ENCODE measurements at regions not wholly inside any gene's neighbourhood (a gene's known extent, or its start where the extent isn't known, plus 50 kb on each side); places are given as distances from the start of the nearest gene placed in this dataset.

DNA sequence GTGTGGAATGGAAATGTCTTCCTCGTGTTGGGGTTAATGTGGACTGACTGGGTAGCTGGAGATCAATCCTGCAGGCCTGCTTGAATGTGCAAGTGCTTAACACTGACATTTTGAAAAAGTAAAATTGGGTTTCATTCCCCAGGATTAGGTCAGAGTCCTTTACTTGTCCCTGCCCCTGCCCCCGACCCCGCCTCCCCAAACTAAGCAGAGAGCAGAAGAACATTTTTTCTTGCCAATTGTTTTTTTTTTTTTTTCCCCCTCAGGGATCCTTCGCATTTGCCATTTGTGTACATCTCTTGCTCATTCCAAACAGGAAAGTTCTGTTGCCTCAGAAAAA lies 147.0 kb upstream of the NR2F2 start:
- no peak for TF ChIP-seq POLR2AphosphoS5 (IDR thresholded peaks at IDR 0.05; ENCODE audit: low read depth)
- no peak for TF ChIP-seq CTCF (IDR thresholded peaks at IDR 0.05; ENCODE audit: insufficient read depth, low read length)
